ENCODE measurements at regions not wholly inside any gene's neighbourhood (a gene's known extent, or its start where the extent isn't known, plus 50 kb on each side); places are given as distances from the start of the nearest gene placed in this dataset.
"Not testable (repeated sequence)": the region's sequence is repeated elsewhere in the genome, so short reads cannot be mapped to it uniquely, and the experiment has no call there.

DNA sequence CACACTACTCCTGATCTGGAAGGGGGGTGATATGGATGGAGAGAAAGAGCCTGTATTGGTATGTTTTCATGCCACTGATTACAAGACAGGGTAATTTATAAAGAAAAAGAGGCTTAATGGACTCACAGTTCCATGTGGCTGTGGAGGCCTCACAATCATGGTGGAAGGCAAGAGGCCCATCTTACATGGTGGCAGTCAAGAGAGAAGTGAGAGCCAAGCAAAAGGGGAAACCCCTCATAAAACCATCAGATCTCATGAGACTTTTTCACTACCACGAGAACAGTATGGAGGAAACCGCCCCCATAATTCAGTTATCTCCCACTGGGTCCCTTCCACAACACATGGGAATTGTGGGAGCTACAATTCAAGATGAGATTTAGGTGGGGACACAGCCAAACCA lies 60.5 kb upstream of the TCL1B start:
- TF ChIP-seq, protein P1, sequence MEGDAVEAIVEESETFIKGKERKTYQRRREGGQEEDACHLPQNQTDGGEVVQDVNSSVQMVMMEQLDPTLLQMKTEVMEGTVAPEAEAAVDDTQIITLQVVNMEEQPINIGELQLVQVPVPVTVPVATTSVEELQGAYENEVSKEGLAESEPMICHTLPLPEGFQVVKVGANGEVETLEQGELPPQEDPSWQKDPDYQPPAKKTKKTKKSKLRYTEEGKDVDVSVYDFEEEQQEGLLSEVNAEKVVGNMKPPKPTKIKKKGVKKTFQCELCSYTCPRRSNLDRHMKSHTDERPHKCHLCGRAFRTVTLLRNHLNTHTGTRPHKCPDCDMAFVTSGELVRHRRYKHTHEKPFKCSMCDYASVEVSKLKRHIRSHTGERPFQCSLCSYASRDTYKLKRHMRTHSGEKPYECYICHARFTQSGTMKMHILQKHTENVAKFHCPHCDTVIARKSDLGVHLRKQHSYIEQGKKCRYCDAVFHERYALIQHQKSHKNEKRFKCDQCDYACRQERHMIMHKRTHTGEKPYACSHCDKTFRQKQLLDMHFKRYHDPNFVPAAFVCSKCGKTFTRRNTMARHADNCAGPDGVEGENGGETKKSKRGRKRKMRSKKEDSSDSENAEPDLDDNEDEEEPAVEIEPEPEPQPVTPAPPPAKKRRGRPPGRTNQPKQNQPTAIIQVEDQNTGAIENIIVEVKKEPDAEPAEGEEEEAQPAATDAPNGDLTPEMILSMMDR (IDR thresholded peaks at IDR 0.05): not testable (repeated sequence)
- not testable (repeated sequence) for TF ChIP-seq POLR2A (IDR thresholded peaks at IDR 0.05)
